GM19240 (cell line): ENCODE measurements at regions not wholly inside any gene's neighbourhood (a gene's known extent, or its start where the extent isn't known, plus 50 kb on each side); places are given as distances from the start of the nearest gene placed in this dataset.

ENCODE experiments used
- DNase-seq: peaks from one replicate; pipeline ENCODE4 v3.0.0; 2011; ENCODE audit warnings: low spot score; ENCODE audit not compliant: insufficient read length

GRCh38 chr4:184528713-184529112 lies 54.4 kb upstream of the IRF2 start:
- DNase-seq = no peak

- no peak for DNase-seq
These were observed 53.7 kb upstream of the IRF2 start for GRCh38 chr4:184528051-184528450.

- DNase-seq = no peak
These were observed 51.9 kb upstream of the IRF2 start for GRCh38 chr4:184526228-184526627.
